HK-2 (cell line): ENCODE measurements at regions not wholly inside any gene's neighbourhood (a gene's known extent, or its start where the extent isn't known, plus 50 kb on each side); places are given as distances from the start of the nearest gene placed in this dataset.

Experiments used
- DNase-seq: peaks from one replicate; pipeline ENCODE4 v3.0.0-alpha.2; 2018; ENCODE audit not compliant: unreplicated experiment

- no peak for DNase-seq
Observed at GRCh38 chr7:46879783-46880182, 702.1 kb downstream of the TNS3 start.

GRCh38 chr7:46871516-46871915 lies 710.4 kb downstream of the TNS3 start:
- DNase-seq, result no peak

- DNase-seq, result no peak
Observed at GRCh38 chr7:46864716-46865115, 717.2 kb downstream of the TNS3 start.

- DNase-seq, result no peak
Observed at GRCh38 chr7:46859963-46860475, 721.9 kb downstream of the TNS3 start.

GRCh38 chr7:46855851-46856250 lies 726.1 kb downstream of the TNS3 start:
- DNase-seq, result no peak

GRCh38 chr7:46854958-46855473 lies 726.9 kb downstream of the TNS3 start:
- no peak for DNase-seq

- no peak for DNase-seq
Observed at GRCh38 chr7:46853451-46853850, 728.5 kb downstream of the TNS3 start.

GRCh38 chr7:46852795-46853194 lies 729.1 kb downstream of the TNS3 start:
- DNase-seq, result no peak

GRCh38 chr7:46850563-46851330 lies 731.2 kb downstream of the TNS3 start:
- no peak for DNase-seq

GRCh38 chr7:46848944-46849343 lies 733.0 kb downstream of the TNS3 start:
- DNase-seq, result no peak

GRCh38 chr7:46848311-46848710 lies 733.6 kb downstream of the TNS3 start:
- DNase-seq, result no peak

GRCh38 chr7:46847126-46847525 lies 734.8 kb downstream of the TNS3 start:
- no peak for DNase-seq

GRCh38 chr7:46844486-46844885 lies 737.4 kb downstream of the TNS3 start:
- DNase-seq, result no peak

GRCh38 chr7:46841248-46841647 lies 740.7 kb downstream of the TNS3 start:
- DNase-seq, result no peak

- DNase-seq, result no peak
Observed at GRCh38 chr7:46839651-46840050, 742.3 kb downstream of the TNS3 start.

- no peak for DNase-seq
Observed at GRCh38 chr7:46838463-46838862, 743.4 kb downstream of the TNS3 start.

- DNase-seq, result no peak
Observed at GRCh38 chr7:46835556-46835955, 746.4 kb downstream of the TNS3 start.

GRCh38 chr7:46834921-46835320 lies 747.0 kb downstream of the TNS3 start:
- DNase-seq, result no peak

GRCh38 chr7:46833197-46833596 lies 748.7 kb downstream of the TNS3 start:
- no peak for DNase-seq

- no peak for DNase-seq
Observed at GRCh38 chr7:46832136-46832535, 749.8 kb downstream of the TNS3 start.

- DNase-seq, result no peak
Observed at GRCh38 chr7:46819819-46820218, 762.1 kb downstream of the TNS3 start.

- no peak for DNase-seq
Observed at GRCh38 chr7:46814516-46815250, 767.2 kb downstream of the TNS3 start.

GRCh38 chr7:46812101-46812675 lies 769.7 kb downstream of the TNS3 start:
- DNase-seq, result no peak
